ENCODE measurements at regions not wholly inside any gene's neighbourhood (a gene's known extent, or its start where the extent isn't known, plus 50 kb on each side); places are given as distances from the start of the nearest gene placed in this dataset.

DNA sequence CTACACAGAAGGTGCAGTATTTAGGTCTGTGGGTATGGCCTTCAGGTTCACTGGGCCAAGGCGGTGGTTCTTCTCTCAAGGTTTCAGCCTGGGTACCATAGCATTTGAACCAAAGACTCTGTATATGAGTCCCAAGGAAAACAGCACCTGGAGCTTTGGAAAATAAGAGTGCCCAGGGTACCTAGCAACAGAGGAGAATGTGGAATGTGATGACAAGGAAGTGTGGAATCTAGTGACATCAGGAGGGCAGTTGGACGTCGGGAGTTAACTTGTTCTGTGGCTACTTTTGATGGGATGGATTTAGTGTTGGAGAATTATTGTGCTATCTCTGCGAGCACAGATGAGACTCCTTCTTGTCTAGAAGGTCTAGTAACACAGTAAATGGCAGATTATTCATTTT lies 201.2 kb downstream of the NOL4 start:
- intact Hi-C loops (cut with DNase I): no loop called here
- Histone ChIP-seq H3K27me3 (no peaks in the 10 kb centered on the region), H3K36me3 (replicated peaks in 1 of 2) (no peaks in the 10 kb centered on the region), H3K9me3 (replicated peaks in 1 of 3) (no peaks in the 10 kb centered on the region), H3K4me3 (no peak overlapping the region), H3K4me1 (replicated peaks in 1 of 2) (no peaks in the 10 kb centered on the region), H3K27ac (no peak overlapping the region)
- no peak for TF ChIP-seq POLR2A (IDR thresholded peaks at IDR 0.05)
- TF ChIP-seq, protein P1, sequence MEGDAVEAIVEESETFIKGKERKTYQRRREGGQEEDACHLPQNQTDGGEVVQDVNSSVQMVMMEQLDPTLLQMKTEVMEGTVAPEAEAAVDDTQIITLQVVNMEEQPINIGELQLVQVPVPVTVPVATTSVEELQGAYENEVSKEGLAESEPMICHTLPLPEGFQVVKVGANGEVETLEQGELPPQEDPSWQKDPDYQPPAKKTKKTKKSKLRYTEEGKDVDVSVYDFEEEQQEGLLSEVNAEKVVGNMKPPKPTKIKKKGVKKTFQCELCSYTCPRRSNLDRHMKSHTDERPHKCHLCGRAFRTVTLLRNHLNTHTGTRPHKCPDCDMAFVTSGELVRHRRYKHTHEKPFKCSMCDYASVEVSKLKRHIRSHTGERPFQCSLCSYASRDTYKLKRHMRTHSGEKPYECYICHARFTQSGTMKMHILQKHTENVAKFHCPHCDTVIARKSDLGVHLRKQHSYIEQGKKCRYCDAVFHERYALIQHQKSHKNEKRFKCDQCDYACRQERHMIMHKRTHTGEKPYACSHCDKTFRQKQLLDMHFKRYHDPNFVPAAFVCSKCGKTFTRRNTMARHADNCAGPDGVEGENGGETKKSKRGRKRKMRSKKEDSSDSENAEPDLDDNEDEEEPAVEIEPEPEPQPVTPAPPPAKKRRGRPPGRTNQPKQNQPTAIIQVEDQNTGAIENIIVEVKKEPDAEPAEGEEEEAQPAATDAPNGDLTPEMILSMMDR (IDR thresholded peaks at IDR 0.05): no peak
- WGBS, 4 donors: 46 to 66% (median 54%) methylated on average over 4 of the region's 4 CpGs
- DNase-seq: no peak

- intact Hi-C loops (cut with DNase I): no loop called here
- H3K9me3 ChIP-seq (replicated peaks in 1 of 3): no peaks in the 10 kb centered on the region
- no peaks in the 10 kb centered on the region for H3K27me3 ChIP-seq
- no peak for TF ChIP-seq POLR2A (IDR thresholded peaks at IDR 0.05)
- TF ChIP-seq, protein P1 (IDR thresholded peaks at IDR 0.05): no peak
- no peaks in the 10 kb centered on the region for H3K36me3 ChIP-seq (replicated peaks in 1 of 2)
- WGBS, 4 donors: 67 to 79% (median 72%) methylated on average over 1 of the region's 1 CpG
- H3K27ac ChIP-seq: no peak overlapping the region
- DNase-seq: no peak
- H3K4me3 ChIP-seq: no peak overlapping the region
- H3K4me1 ChIP-seq (replicated peaks in 1 of 2): no peaks in the 10 kb centered on the region
These were observed 206.4 kb downstream of the NOL4 start for GRCh38 chr18:34018336-34018735.

DNA sequence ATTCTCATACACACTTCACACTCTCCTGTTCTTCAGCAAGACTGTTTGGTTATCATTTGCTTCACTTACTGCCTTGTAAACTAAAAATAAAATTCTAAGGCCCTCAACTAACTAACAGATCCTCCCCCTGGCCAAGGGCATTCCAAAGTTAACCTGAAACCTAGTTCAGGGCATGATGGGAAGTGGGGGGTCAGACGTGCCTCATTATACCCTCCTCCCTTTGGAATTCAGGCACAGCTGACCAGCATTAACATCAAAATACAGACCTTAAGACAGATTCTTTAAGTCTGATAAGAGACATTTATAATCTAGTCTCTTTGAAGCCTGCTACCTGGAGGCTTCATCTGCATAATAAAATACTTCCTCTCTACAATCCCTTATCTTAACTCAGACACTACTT lies 221.0 kb downstream of the NOL4 start:
- H3K4me3 ChIP-seq: no peak overlapping the region
- no peak overlapping the region for H3K27ac ChIP-seq
- 10 to 20% (median 11%) methylated on average over 1 of the region's 1 CpG for whole genome bisulfite sequencing, 4 donors
- no peaks in the 10 kb centered on the region for H3K9me3 ChIP-seq (replicated peaks in 1 of 3)
- intact Hi-C loops (cut with DNase I): no loop called here
- H3K4me1 ChIP-seq (replicated peaks in 1 of 2): no peaks in the 10 kb centered on the region
- no peaks in the 10 kb centered on the region for H3K27me3 ChIP-seq
- TF ChIP-seq, protein P1 (IDR thresholded peaks at IDR 0.05): no peak
- no peak for TF ChIP-seq POLR2A (IDR thresholded peaks at IDR 0.05)
- no peaks in the 10 kb centered on the region for H3K36me3 ChIP-seq (replicated peaks in 1 of 2)
- DNase-seq: no peak

DNA sequence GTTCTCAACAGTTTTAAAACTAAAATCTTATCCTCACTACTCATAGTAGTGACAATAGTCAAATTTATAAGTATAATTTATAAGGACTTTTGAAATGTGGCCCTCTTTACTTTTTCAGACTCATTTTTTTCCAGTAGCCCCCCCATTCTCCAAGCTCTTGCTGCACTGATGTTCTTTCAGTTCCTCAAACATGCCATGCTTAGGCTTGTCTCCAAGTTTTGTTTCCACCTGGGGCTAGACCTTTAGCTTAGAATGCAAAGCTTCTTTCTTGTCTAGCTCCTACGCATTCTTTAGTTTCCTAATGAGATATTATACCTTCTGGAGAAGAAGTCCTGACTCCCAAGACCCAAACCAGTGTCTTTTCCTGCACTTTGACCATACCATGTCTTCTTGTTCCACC lies 222.6 kb downstream of the NOL4 start:
- TF ChIP-seq, protein P1 (IDR thresholded peaks at IDR 0.05): no peak
- TF ChIP-seq POLR2A (IDR thresholded peaks at IDR 0.05): no peak
- 71 to 79% (median 76%) methylated on average over 1 of the region's 1 CpG for WGBS, 4 donors
- no peaks in the 10 kb centered on the region for H3K36me3 ChIP-seq (replicated peaks in 1 of 2)
- no peak overlapping the region for H3K27ac ChIP-seq
- H3K9me3 ChIP-seq (replicated peaks in 1 of 3): no peaks in the 10 kb centered on the region
- intact Hi-C loops (cut with DNase I): no loop called here
- H3K4me3 ChIP-seq: no peak overlapping the region
- no peak for DNase-seq
- H3K27me3 ChIP-seq: no peaks in the 10 kb centered on the region
- no peaks in the 10 kb centered on the region for H3K4me1 ChIP-seq (replicated peaks in 1 of 2)
